ENCODE measurements at regions not wholly inside any gene's neighbourhood (a gene's known extent, or its start where the extent isn't known, plus 50 kb on each side); places are given as distances from the start of the nearest gene placed in this dataset.

- Histone ChIP-seq H3K4me3 (no peak overlapping the region), H3K36me3 (no peaks in the 10 kb centered on the region), H3K4me1 (no peaks in the 10 kb centered on the region), H3K27ac (no peak overlapping the region), H3K9me3 (no peaks in the 10 kb centered on the region), H3K27me3 (no peaks in the 10 kb centered on the region)
- 63% methylated on average over 1 of the region's 3 CpGs; no CpG with 5 or more reads in 1 of the 2 donors for whole genome bisulfite sequencing, 2 donors (ENCODE audit: low coverage in 1 of 2)
- TF ChIP-seq CTCF (IDR thresholded peaks at IDR 0.05) (no peak), POLR2A (IDR thresholded peaks at IDR 0.05) (no peak), POLR2AphosphoS5 (IDR thresholded peaks at IDR 0.05) (no peak), EP300 (IDR thresholded peaks at IDR 0.05; ENCODE audit: low read depth) (no peak)
- DNase-seq = no peak
- intact Hi-C loops (cut with DNase I; ENCODE audit: low total_unique reads) (no loop called here), in situ Hi-C loops (cut with MboI; ENCODE audit: low pct_ligation_motif_present in 1 of 4, low pct_unique_long_range_greater_than_20kb in 1 of 4, low sequenced_read_pairs in 3 of 4) (no loop called here)
Observed at GRCh38 chr10:85319826-85320225, 991.4 kb downstream of the CCSER2 start.

GRCh38 chr10:85333594-85333993 lies 1005.2 kb downstream of the CCSER2 start:
- Histone ChIP-seq H3K27ac (no peak overlapping the region), H3K9me3 (no peaks in the 10 kb centered on the region), H3K36me3 (no peaks in the 10 kb centered on the region), H3K4me1 (no peaks in the 10 kb centered on the region), H3K4me3 (no peak overlapping the region), H3K27me3 (no peaks in the 10 kb centered on the region)
- in situ Hi-C loops (cut with MboI; ENCODE audit: low pct_ligation_motif_present in 1 of 4, low pct_unique_long_range_greater_than_20kb in 1 of 4, low sequenced_read_pairs in 3 of 4) = no loop called here
- intact Hi-C loops (cut with DNase I; ENCODE audit: low total_unique reads) = no loop called here
- TF ChIP-seq POLR2A (IDR thresholded peaks at IDR 0.05) (no peak), CTCF (IDR thresholded peaks at IDR 0.05) (no peak), POLR2AphosphoS5 (IDR thresholded peaks at IDR 0.05) (no peak), EP300 (IDR thresholded peaks at IDR 0.05; ENCODE audit: low read depth) (no peak)
- WGBS, 2 donors (ENCODE audit: low coverage in 1 of 2) = 63% methylated on average over 2 of the region's 3 CpGs; no CpG with 5 or more reads in 1 of the 2 donors
- DNase-seq = no peak

- in situ Hi-C loops (cut with MboI; ENCODE audit: low pct_ligation_motif_present in 1 of 4, low pct_unique_long_range_greater_than_20kb in 1 of 4, low sequenced_read_pairs in 3 of 4) = no loop called here
- no peaks in the 10 kb centered on the region for H3K9me3 ChIP-seq
- no peak overlapping the region for H3K27ac ChIP-seq
Observed at GRCh38 chr10:85362401-85362800, 1004.2 kb downstream of the GRID1 start.

GRCh38 chr10:85377029-85377806 lies 989.4 kb downstream of the GRID1 start:
- WGBS, 2 donors (ENCODE audit: low coverage in 1 of 2) = 74 to 78% methylated on average over 3 to 10 of the region's 10 CpGs
- no peak overlapping the region for H3K27ac ChIP-seq
- no peak for DNase-seq
- no peaks in the 10 kb centered on the region for H3K27me3 ChIP-seq
- in situ Hi-C loops (cut with MboI; ENCODE audit: low pct_ligation_motif_present in 1 of 4, low pct_unique_long_range_greater_than_20kb in 1 of 4, low sequenced_read_pairs in 3 of 4) (no loop called here), intact Hi-C loops (cut with DNase I; ENCODE audit: low total_unique reads) (no loop called here)
- H3K36me3 ChIP-seq = no peaks in the 10 kb centered on the region
- no peaks in the 10 kb centered on the region for H3K4me1 ChIP-seq
- no peak overlapping the region for H3K4me3 ChIP-seq
- no peaks in the 10 kb centered on the region for H3K9me3 ChIP-seq
- TF ChIP-seq POLR2AphosphoS5 (IDR thresholded peaks at IDR 0.05) (no peak), POLR2A (IDR thresholded peaks at IDR 0.05) (no peak), EP300 (IDR thresholded peaks at IDR 0.05; ENCODE audit: low read depth) (no peak), CTCF (IDR thresholded peaks at IDR 0.05) (no peak)

More at GRCh38 chr10:85362401-85362800, 1004.2 kb downstream of the GRID1 start:
- Histone ChIP-seq H3K27me3 (no peaks in the 10 kb centered on the region), H3K36me3 (no peaks in the 10 kb centered on the region), H3K4me1 (no peaks in the 10 kb centered on the region), H3K4me3 (no peak overlapping the region)
- no peak for TF ChIP-seq POLR2A (IDR thresholded peaks at IDR 0.05)
- intact Hi-C loops (cut with DNase I; ENCODE audit: low total_unique reads) = no loop called here
- DNase-seq = no peak
- WGBS, 2 donors (ENCODE audit: low coverage in 1 of 2) = 30 to 50% methylated on average over 1 of the region's 1 CpG

Data from transverse colon (tissue), 4 donors.